Activated CD8-positive, alpha-beta T cell treated with anti-CD3 and anti-CD28 coated beads for 36 hours (primary cell): ENCODE measurements at regions not wholly inside any gene's neighbourhood (a gene's known extent, or its start where the extent isn't known, plus 50 kb on each side); places are given as distances from the start of the nearest gene placed in this dataset.
A peak's percentile ranks its signal among the peaks of the same experiment; 100 is the strongest.

Experiments used
- ATAC-seq: fragments of 200-7000 bp; cut with Tn5 transposase; one replicate; pipeline ENCODE4 v1.10.0; 2021; ENCODE audit warnings: mild to moderate bottlenecking, moderate library complexity
- CTCF ChIA-PET: fragments of 350-600 bp; sonication (Branson Sonifier 250); formaldehyde crosslinking; loops from one replicate; lab custom pipeline; 2021; ENCODE audit warnings: antibody characterized with exemption; lab: Charles Lee
- POLR2A ChIA-PET: fragments of 350-600 bp; sonication (Branson Sonifier 250); formaldehyde crosslinking; loops from one replicate; lab custom pipeline; 2021; ENCODE audit warnings: antibody characterized with exemption; lab: Charles Lee
- DNase-seq: peaks from one replicate; pipeline ENCODE4 v3.0.0-alpha.2; 2020
- H3K27ac Mint-ChIP-seq: one replicate; pipeline ENCODE4 v1.8.0; 2021; ENCODE audit warnings: mild to moderate bottlenecking, mixed read lengths
- H3K27me3 Mint-ChIP-seq: one replicate; pipeline ENCODE4 v1.8.0; 2021; ENCODE audit warnings: mixed read lengths
- H3K36me3 Mint-ChIP-seq: one replicate; pipeline ENCODE4 v1.8.0; 2021; ENCODE audit warnings: low read depth, mixed read lengths
- H3K4me1 Mint-ChIP-seq: one replicate; pipeline ENCODE4 v1.8.0; 2021; ENCODE audit warnings: low read depth, mixed read lengths
- H3K4me3 Mint-ChIP-seq: one replicate; pipeline ENCODE4 v1.8.0; 2021; ENCODE audit warnings: mild to moderate bottlenecking, moderate library complexity, mixed read lengths
- H3K9me3 Mint-ChIP-seq: one replicate; pipeline ENCODE4 v1.8.0; 2021; ENCODE audit warnings: mixed read lengths
- CTCF ChIP-seq: fragments of 200-600 bp; IDR thresholded peaks from one replicate; pipeline ENCODE4 v1.8.0; 2022; ENCODE audit warnings: antibody characterized with exemption, mild to moderate bottlenecking
- intact Hi-C: fragments of 100-400 bp; cut with micrococcal nuclease; formaldehyde crosslinking; loops from one replicate; pipeline ENCODE4 v1.10.0; 2022

GRCh38 chr1:112165375-112165774, 175.9 kb upstream of the KCND3 start:
- ATAC-seq (no peak), DNase-seq (no peak)
- intact Hi-C loops: no loop called here
- TF ChIP-seq CTCF: no peak
- H3K27me3 Mint-ChIP-seq: peaks cover 20% of the 10 kb centered on the region
- H3K4me3 Mint-ChIP-seq: no peak overlapping the region
- H3K4me1 Mint-ChIP-seq: no peaks in the 10 kb centered on the region
- ChIA-PET CTCF (interaction anchor here (0.7 to 1.2 kb wide), 2 partner anchors 14 to 17 kb away, joined by 3 read pairs; no protein-coding TSS in a partner anchor), POLR2A (interaction anchor here (0.6 to 1.4 kb wide), 2 partner anchors 10 to 617 kb away, joined by 3 read pairs; no protein-coding TSS in a partner anchor)
- H3K36me3 Mint-ChIP-seq: no peaks in the 10 kb centered on the region
- H3K27ac Mint-ChIP-seq: no peak overlapping the region
- peaks cover 3% of the 10 kb centered on the region for H3K9me3 Mint-ChIP-seq

- Mint-ChIP-seq H3K4me3 (no peak overlapping the region), H3K9me3 (peaks cover 1% of the 10 kb centered on the region), H3K27me3 (peaks cover 14% of the 10 kb centered on the region), H3K36me3 (no peaks in the 10 kb centered on the region), H3K27ac (no peak overlapping the region), H3K4me1 (no peaks in the 10 kb centered on the region)
- ATAC-seq (no peak), DNase-seq (no peak)
- POLR2A ChIA-PET: no interaction called here
- intact Hi-C loops: no loop called here
- no peak for TF ChIP-seq CTCF
- CTCF ChIA-PET: no interaction called here
These were observed 180.0 kb upstream of the KCND3 start for GRCh38 chr1:112169517-112169916.

- peak; percentile 12 for DNase-seq
- POLR2A ChIA-PET: no interaction called here
- Mint-ChIP-seq H3K9me3 (peaks cover 1% of the 10 kb centered on the region), H3K27me3 (peaks cover 7% of the 10 kb centered on the region), H3K4me3 (no peak overlapping the region), H3K4me1 (no peaks in the 10 kb centered on the region), H3K36me3 (no peaks in the 10 kb centered on the region), H3K27ac (no peak overlapping the region)
- no peak for ATAC-seq
- intact Hi-C loops: no loop called here
- CTCF ChIA-PET: no interaction called here
- TF ChIP-seq CTCF: no peak
These were observed 182.9 kb upstream of the KCND3 start for GRCh38 chr1:112172294-112172882.

GRCh38 chr1:112177314-112177713, 187.8 kb upstream of the KCND3 start:
- CTCF ChIA-PET: no interaction called here
- H3K27ac Mint-ChIP-seq: no peak overlapping the region
- H3K4me3 Mint-ChIP-seq: no peak overlapping the region

More at GRCh38 chr1:112177314-112177713, 187.8 kb upstream of the KCND3 start:
- intact Hi-C loops: no loop called here
- DNase-seq (no peak), ATAC-seq (no peak)
- H3K27me3 Mint-ChIP-seq: no peaks in the 10 kb centered on the region
- no peaks in the 10 kb centered on the region for H3K9me3 Mint-ChIP-seq
- POLR2A ChIA-PET: no interaction called here
- H3K4me1 Mint-ChIP-seq: no peaks in the 10 kb centered on the region
- H3K36me3 Mint-ChIP-seq: no peaks in the 10 kb centered on the region
- no peak for TF ChIP-seq CTCF
